ENCODE measurements at regions not wholly inside any gene's neighbourhood (a gene's known extent, or its start where the extent isn't known, plus 50 kb on each side); places are given as distances from the start of the nearest gene placed in this dataset.

DNA sequence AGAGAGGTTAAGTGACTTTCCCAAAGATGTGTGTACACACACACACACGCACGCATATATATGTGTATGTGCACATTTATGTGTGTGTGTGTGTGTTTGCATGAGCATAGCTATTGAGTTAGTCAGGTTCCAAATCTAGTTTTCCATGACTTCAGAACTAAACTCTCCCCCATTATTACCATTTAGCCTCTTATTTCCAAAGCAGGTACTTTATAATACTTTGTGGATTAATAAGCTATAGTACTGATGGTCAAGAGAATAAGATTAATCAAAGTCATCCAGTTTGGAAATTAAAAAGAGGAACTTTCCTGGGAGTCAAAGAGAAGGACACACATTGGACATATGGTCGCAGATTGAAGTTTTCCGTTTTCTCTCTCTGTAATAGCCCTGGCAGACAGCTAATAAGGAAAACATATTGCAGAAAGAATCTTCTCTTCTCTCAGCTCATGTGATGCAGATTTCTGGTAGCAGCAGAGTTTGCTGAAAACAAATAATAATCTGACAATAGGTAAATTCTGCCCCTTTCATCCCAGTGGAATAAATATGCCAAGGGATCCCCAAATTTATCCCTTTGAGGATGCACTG is 410.9 kb upstream of the TCF4 start:
- no peak for DNase-seq (ENCODE audit: low read depth)
- H3K4me3 ChIP-seq (ENCODE audit: low read length) = no peak overlapping the region
- TF ChIP-seq, protein P1, sequence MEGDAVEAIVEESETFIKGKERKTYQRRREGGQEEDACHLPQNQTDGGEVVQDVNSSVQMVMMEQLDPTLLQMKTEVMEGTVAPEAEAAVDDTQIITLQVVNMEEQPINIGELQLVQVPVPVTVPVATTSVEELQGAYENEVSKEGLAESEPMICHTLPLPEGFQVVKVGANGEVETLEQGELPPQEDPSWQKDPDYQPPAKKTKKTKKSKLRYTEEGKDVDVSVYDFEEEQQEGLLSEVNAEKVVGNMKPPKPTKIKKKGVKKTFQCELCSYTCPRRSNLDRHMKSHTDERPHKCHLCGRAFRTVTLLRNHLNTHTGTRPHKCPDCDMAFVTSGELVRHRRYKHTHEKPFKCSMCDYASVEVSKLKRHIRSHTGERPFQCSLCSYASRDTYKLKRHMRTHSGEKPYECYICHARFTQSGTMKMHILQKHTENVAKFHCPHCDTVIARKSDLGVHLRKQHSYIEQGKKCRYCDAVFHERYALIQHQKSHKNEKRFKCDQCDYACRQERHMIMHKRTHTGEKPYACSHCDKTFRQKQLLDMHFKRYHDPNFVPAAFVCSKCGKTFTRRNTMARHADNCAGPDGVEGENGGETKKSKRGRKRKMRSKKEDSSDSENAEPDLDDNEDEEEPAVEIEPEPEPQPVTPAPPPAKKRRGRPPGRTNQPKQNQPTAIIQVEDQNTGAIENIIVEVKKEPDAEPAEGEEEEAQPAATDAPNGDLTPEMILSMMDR (IDR thresholded peaks at IDR 0.05; ENCODE audit: insufficient read depth, low read depth, low read length, missing control alignments) = no peak

DNA sequence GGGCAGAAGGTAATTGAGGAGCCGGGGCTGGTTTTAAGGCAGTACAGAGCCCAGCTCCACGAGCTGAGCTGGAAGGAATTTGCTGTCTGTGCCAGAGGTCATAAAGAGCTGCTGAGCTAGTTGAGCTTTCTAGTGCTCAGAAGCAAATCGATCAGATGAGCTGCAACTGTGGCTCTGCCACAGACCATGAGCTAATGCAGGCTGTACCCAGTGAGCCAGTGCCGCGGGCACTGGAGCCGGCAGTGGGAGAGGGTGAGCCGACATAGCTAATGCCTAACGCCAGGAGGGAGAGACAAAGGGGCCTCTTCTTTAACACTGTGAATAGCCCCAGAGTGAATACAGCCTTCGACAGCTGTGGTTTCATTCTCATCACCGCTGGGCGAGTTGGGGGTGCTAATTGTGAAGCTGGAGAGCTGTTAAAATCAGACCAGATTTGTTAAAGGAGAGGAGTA is 410.1 kb upstream of the TCF4 start:
- H3K4me3 ChIP-seq (ENCODE audit: low read length) = no peak overlapping the region
- DNase-seq (ENCODE audit: low read depth) = peak; percentile 42
- TF ChIP-seq, protein P1 (IDR thresholded peaks at IDR 0.05; ENCODE audit: insufficient read depth, low read depth, low read length, missing control alignments) = no peak

DNA sequence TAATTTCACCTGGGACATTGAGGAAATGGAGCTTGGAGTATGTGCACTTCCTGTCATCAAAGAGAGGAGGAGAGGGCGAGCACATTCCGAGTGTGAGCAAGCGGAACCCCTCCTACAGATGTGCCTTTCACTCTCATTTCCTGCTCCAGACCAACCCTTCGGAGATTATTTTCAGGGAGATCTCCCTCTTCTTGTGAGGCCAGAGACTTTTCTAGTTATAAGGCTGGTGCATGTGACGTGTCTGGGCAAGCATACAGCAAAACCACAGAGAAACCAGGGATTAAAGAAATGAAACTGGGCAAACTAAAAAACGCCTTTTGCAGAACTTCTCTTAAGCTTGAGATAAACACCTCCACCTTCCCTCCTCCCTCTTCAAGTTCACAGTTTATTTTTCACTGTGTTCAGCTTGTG is 409.2 kb upstream of the TCF4 start:
- TF ChIP-seq, protein P1 (IDR thresholded peaks at IDR 0.05; ENCODE audit: insufficient read depth, low read depth, low read length, missing control alignments) = peak; percentile 42
- peak; percentile 73 for DNase-seq (ENCODE audit: low read depth)
- no peak overlapping the region for H3K4me3 ChIP-seq (ENCODE audit: low read length)

DNA sequence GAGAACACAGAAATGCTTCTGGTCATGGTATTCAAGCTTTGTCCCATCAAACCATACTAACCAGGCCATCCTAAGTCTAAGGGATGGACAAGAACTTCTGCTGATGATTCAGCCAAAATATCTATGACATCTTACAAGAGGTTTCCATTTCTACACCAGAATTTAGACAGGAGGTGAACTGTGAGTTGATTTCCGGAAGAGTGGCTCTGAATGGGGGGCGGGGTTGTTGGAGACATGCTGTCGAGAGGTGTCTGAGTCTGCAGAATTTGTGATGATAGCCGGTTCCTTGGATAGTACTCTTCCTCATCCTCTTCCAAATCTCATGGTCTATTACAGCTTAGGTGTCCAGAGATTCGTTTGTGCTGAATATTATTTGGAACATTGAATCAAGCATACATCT is 408.7 kb upstream of the TCF4 start:
- TF ChIP-seq, protein P1 (IDR thresholded peaks at IDR 0.05; ENCODE audit: insufficient read depth, low read depth, low read length, missing control alignments) = no peak
- peak; percentile 10 for DNase-seq (ENCODE audit: low read depth)
- H3K4me3 ChIP-seq (ENCODE audit: low read length) = no peak overlapping the region

DNA sequence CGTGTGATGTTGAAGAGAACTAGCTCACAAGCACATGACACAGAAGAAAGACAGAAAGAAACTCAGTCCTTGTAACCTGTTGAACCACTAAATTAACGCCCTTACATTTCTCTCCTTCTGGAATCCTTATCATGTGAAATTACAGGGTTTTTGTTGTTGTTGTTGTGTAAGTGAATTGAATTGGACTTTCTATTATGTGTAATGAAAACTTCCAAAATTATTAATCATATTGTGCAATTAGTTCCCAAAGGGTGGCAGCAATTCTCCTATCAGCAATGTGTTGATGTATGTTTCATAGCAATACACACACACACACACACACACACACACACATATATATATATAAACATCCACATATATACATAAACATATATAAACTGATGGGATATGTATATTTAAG is 402.2 kb upstream of the TCF4 start:
- no peak for DNase-seq (ENCODE audit: low read depth)
- TF ChIP-seq, protein P1 (IDR thresholded peaks at IDR 0.05; ENCODE audit: insufficient read depth, low read depth, low read length, missing control alignments) = no peak
- no peak overlapping the region for H3K4me3 ChIP-seq (ENCODE audit: low read length)

DNA sequence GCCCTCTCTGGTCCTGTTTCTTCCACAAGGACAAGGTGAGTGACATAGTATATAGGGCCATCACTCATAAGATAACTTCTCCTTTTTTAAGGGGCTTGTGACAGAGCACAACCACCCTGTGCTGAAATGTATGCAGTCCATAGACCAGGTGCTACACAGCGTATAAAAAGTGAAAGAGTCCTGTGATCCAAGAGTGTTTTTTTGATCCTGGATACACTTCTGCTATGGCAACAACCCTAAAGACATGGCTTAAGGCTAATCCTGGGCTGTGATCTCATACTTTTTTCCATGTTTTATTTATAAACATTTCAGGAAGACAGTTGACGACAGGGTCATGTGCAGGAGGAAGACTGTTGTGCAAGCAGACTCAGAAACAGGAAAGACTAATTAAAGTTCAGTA is 400.5 kb upstream of the TCF4 start:
- peak; percentile 42 for DNase-seq (ENCODE audit: low read depth)
- no peak overlapping the region for H3K4me3 ChIP-seq (ENCODE audit: low read length)

More for the DNA sequence above, 400.5 kb upstream of the TCF4 start:
- TF ChIP-seq, protein P1 (IDR thresholded peaks at IDR 0.05; ENCODE audit: insufficient read depth, low read depth, low read length, missing control alignments) = no peak
